ENCODE measurements at regions not wholly inside any gene's neighbourhood (a gene's known extent, or its start where the extent isn't known, plus 50 kb on each side); places are given as distances from the start of the nearest gene placed in this dataset.
"Not testable (repeated sequence)": the region's sequence is repeated elsewhere in the genome, so short reads cannot be mapped to it uniquely, and the experiment has no call there.

DNA sequence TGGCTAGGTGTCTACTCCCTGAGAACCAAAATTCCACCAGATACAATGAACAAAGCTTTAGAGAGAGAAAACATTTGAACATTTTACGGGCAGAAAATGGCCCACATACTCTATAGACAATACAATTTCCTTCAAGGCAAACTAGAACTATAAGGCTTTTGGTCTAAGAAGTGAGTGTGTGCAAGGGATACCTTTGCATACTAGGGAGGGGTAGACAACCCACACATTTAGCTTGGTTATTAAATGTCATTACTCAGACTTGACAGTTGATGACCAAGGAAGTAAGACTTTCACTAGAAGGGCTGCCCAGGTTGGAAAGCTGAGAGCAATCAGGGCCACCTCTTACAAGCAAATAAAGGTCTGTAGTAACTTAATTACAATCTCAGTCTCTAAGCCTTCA, 64.0 kb upstream of the PLEKHM1 start:
- H3K36me3 ChIP-seq (ENCODE audit: insufficient read depth, low read length); H2AFZ ChIP-seq (ENCODE audit: low read depth, low read length); H3K4me1 ChIP-seq (ENCODE audit: insufficient read depth, low read length); H3K4me3 ChIP-seq (ENCODE audit: low read length); H3K27me3 ChIP-seq (ENCODE audit: insufficient read depth, low read length); H3K9me3 ChIP-seq (ENCODE audit: low read length): not testable (repeated sequence)

- H3K36me3 ChIP-seq (ENCODE audit: insufficient read depth, low read length); H3K27me3 ChIP-seq (ENCODE audit: insufficient read depth, low read length); H2AFZ ChIP-seq (ENCODE audit: low read depth, low read length); H3K9me3 ChIP-seq (ENCODE audit: low read length); H3K4me1 ChIP-seq (ENCODE audit: insufficient read depth, low read length); H3K4me3 ChIP-seq (ENCODE audit: low read length): not testable (repeated sequence)
Observed at GRCh38 chr17:45558821-45559220, 68.3 kb upstream of the PLEKHM1 start.

DNA sequence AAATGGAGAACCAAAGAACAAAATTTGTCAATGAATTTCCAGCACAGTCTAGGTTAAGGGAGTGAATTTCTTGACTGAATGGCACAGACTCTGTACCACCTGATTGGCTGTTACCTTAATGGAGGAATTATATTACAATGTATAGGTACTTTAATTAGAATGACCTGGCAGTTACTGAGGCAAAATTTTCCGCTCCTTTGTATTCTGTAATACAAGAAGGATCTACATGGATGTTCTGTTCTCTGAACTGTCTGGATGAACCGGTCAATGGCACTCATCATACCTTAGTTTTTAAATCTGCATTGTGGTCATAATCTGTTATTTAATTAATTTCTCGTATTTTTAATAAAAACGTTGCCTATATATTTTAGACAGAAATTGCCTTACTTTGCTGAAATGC, 72.3 kb upstream of the PLEKHM1 start:
- not testable (repeated sequence) for H2AFZ ChIP-seq (ENCODE audit: low read depth, low read length); H3K4me3 ChIP-seq (ENCODE audit: low read length); H3K9me3 ChIP-seq (ENCODE audit: low read length); H3K36me3 ChIP-seq (ENCODE audit: insufficient read depth, low read length); H3K27me3 ChIP-seq (ENCODE audit: insufficient read depth, low read length); H3K4me1 ChIP-seq (ENCODE audit: insufficient read depth, low read length)

GRCh38 chr17:45563283-45563682, 72.8 kb upstream of the PLEKHM1 start:
- H2AFZ ChIP-seq (ENCODE audit: low read depth, low read length); H3K9me3 ChIP-seq (ENCODE audit: low read length); H3K4me1 ChIP-seq (ENCODE audit: insufficient read depth, low read length); H3K4me3 ChIP-seq (ENCODE audit: low read length); H3K36me3 ChIP-seq (ENCODE audit: insufficient read depth, low read length); H3K27me3 ChIP-seq (ENCODE audit: insufficient read depth, low read length): not testable (repeated sequence)

GRCh38 chr17:45568275-45568674, 77.8 kb upstream of the PLEKHM1 start:
- not testable (repeated sequence) for H3K36me3 ChIP-seq (ENCODE audit: insufficient read depth, low read length); H3K27me3 ChIP-seq (ENCODE audit: insufficient read depth, low read length); H3K4me3 ChIP-seq (ENCODE audit: low read length); H3K9me3 ChIP-seq (ENCODE audit: low read length); H3K4me1 ChIP-seq (ENCODE audit: insufficient read depth, low read length); H2AFZ ChIP-seq (ENCODE audit: low read depth, low read length)

- H3K4me1 ChIP-seq (ENCODE audit: insufficient read depth, low read length); H2AFZ ChIP-seq (ENCODE audit: low read depth, low read length); H3K4me3 ChIP-seq (ENCODE audit: low read length); H3K27me3 ChIP-seq (ENCODE audit: insufficient read depth, low read length); H3K9me3 ChIP-seq (ENCODE audit: low read length): not testable (repeated sequence)
- H3K36me3 ChIP-seq (ENCODE audit: insufficient read depth, low read length), result peaks cover 12% of the 10 kb centered on the region
Observed at GRCh38 chr17:45573326-45573725, 82.8 kb upstream of the PLEKHM1 start.

DNA sequence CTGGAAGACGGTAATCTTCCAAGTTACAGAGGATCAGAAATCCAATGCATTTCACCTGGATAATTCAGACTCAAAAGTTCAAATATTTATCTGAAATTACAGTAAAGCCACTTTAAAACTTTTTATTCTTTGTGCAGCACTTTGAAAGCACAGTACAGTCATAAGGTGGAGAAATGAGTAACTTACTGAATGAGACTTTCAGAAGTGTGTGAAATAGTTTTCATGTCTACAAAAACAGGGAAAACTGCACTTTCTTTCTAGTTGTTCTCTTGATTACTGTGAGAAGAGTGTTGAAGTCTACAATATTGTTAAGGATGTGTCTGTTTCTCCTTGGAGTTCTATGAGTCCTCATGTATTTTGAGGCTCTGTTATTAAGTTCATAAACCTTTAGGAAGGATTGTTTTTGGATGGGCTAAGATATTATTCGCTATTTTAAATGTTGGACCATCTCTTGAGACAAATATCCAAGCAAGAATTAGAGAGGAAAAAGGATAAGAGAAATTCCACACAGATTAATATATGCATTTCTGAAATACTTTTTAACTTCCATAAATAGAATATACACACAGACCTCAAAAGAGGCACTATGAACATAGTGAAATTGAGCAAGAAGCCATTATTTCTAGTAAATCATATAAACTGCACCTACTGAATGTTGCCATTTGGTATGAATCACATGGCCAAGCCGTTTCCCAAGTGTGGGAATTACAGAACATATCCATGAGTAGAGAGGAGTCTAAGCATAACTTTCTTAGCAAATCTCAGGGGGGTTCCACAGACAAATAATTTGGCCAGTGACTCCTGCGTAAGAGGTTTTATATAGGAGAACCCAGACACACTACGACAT, 83.6 kb upstream of the PLEKHM1 start:
- Histone ChIP-seq H3K4me1 (ENCODE audit: insufficient read depth, low read length) (no peaks in the 10 kb centered on the region), H3K36me3 (ENCODE audit: insufficient read depth, low read length) (peaks cover 12% of the 10 kb centered on the region), H3K27me3 (ENCODE audit: insufficient read depth, low read length) (no peaks in the 10 kb centered on the region), H2AFZ (ENCODE audit: low read depth, low read length) (no peak overlapping the region), H3K4me3 (ENCODE audit: low read length) (no peak overlapping the region), H3K9me3 (ENCODE audit: low read length) (no peaks in the 10 kb centered on the region)

DNA sequence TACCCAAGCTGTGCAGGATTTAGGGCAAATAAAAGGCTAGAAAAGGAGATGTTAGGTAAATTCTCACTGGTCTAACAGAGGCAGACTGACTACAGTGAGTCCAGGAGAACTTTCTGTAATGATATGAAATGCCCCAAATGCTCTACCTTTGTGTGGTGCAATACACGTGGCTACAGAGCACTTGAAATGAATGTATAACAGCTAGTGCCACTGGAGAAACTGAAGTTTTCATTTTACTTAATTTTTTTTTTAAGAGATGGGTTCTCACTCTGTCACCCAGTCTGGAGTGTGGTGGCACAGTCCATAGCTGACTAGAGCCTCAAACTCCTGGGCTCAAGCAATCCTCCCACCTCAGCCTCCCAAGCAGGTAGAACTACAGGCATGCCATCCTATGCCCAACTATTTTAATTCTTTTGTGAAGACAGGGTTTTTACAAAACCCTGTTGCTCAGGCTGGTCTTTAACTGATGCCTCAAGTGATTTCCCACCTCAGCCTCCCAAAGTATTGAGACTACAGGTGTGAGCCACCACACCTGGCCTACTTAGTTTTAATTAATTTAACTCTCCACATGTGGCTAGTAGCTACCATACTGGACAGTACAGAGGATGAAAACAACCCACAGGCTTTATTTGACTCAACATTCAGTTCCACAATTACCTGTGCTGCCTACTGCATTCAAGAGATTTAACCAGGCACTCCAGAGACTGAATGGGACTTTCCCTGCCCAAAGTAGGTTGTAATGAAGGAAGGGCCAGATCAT, 84.8 kb upstream of the PLEKHM1 start:
- no peaks in the 10 kb centered on the region for H3K9me3 ChIP-seq (ENCODE audit: low read length)
- H2AFZ ChIP-seq (ENCODE audit: low read depth, low read length), result no peak overlapping the region
- no peak overlapping the region for H3K4me3 ChIP-seq (ENCODE audit: low read length)
- H3K36me3 ChIP-seq (ENCODE audit: insufficient read depth, low read length), result peaks cover 15% of the 10 kb centered on the region
- no peaks in the 10 kb centered on the region for H3K27me3 ChIP-seq (ENCODE audit: insufficient read depth, low read length)
- no peaks in the 10 kb centered on the region for H3K4me1 ChIP-seq (ENCODE audit: insufficient read depth, low read length)

DNA sequence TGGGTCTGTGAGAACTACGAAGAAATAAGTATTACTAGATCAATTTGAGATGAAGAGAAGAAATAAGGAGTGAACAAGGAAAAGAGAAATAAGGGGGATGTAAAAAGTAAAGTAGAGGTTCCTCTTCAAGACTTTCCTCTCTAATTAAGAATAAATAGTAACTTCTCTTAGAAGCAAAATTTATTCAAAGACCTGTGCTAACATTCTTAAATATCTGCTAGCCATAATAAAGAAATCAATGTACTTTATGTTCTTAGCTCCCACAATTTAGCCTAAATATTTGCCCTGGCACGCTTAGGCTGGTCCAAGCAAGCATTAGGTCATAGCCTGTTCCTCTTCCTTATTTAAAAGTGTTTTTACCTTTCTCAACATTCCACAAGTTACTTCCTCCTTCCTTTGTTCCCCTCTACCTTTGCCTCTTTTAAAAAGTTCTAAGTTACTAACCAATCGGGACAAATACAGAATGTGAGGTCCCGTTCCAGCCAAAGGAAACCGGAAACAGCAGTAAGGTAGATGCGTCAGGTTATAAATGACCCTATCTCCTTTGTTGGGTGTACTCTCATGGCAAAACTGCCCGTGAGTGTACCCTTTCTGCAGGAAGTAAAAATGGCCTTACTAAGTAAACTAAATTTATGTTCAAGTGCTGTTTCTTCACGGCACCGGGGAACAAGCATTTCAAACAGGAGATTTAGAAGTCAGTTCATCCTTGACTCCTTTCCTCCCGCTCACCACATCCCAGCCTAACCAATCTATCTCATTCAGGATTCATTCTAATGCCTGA, 86.2 kb upstream of the PLEKHM1 start:
- not testable (repeated sequence) for H3K9me3 ChIP-seq (ENCODE audit: low read length); H3K27me3 ChIP-seq (ENCODE audit: insufficient read depth, low read length); H3K4me1 ChIP-seq (ENCODE audit: insufficient read depth, low read length); H3K4me3 ChIP-seq (ENCODE audit: low read length); H2AFZ ChIP-seq (ENCODE audit: low read depth, low read length)
- peaks cover 20% of the 10 kb centered on the region for H3K36me3 ChIP-seq (ENCODE audit: insufficient read depth, low read length)

DNA sequence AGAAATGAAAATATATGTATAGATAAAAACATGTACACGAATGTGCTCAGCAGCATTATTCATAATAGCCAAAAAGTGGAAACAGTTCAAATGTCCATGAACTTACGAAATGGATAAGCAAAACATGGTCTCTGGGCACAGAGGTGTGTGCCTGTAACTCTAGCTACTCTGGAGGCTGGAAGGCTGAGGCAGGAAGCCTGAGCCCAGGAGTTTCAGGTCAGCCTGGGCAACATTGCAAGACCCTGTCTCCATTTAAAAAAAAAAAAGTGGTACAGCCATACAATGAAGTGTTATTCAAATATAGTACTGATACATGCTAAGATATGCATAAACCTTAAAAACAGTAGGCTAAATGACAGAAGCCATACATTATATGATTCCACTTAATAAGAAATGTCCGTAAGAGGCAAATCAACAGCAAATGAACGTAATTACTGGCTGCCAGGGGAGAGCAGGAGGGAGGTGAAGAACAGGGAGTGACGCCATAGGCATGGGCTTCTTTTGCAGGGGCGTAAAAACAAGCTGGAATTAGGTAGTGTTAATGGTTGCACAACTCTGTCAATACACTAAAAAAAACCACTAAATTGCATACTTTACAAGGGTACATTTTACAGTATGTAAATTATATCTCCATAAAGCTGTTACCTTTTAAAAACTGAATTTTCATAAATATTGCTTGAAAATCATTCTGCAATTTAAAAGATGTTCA, 87.2 kb upstream of the PLEKHM1 start:
- no peak overlapping the region for H3K4me3 ChIP-seq (ENCODE audit: low read length)
- no peaks in the 10 kb centered on the region for H3K27me3 ChIP-seq (ENCODE audit: insufficient read depth, low read length)
- peaks cover 29% of the 10 kb centered on the region for H3K36me3 ChIP-seq (ENCODE audit: insufficient read depth, low read length)
- peaks cover under 1% of the 10 kb centered on the region for H3K4me1 ChIP-seq (ENCODE audit: insufficient read depth, low read length)
- H3K9me3 ChIP-seq (ENCODE audit: low read length), result no peaks in the 10 kb centered on the region
- H2AFZ ChIP-seq (ENCODE audit: low read depth, low read length), result no peak overlapping the region

DNA sequence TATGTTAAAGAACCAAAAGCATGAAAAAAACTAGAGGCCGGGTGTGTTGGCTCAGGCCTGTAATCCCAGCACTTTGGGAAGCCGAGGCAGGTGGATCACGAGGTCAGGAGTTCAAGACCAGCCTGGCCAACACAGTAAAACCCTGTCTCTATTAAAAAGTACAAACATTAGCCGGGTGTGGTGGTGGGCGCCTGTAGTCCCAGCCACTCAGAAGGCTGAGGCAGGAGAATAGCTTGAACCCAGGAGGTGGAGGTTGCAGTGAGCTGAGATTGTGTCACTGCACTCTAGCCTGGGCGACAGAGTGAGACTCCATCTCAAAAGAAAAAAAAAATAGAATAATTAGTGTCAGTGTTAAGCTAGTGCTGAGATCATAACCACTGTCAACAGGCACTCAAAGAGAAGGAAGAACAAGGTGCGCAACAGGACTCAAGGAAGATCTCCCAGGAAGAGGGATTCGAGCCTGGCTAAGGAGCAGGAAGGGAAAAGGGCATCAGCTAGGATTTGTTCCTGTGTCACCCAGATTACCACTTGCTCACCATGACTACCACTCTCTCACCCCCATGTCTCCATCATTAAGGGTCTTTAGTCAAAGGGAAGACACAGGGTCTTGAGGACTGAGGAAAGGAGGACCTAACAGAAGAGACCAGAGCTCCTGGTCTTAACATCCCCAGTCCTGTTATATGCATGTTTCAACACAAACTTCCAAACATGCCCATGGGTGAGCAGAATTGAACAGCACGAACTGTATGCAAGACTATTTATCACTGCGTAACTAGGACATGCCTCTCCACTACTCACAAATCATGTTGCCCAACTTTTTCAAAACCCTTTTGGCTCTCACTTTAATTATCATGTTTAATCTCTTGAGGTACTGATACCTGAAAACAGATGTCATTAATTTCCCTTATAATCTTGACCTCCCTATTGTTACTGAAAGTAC, 88.3 kb upstream of the PLEKHM1 start:
- Histone ChIP-seq H3K27me3 (ENCODE audit: insufficient read depth, low read length) (no peaks in the 10 kb centered on the region), H3K36me3 (ENCODE audit: insufficient read depth, low read length) (peaks cover 28% of the 10 kb centered on the region)

More for the DNA sequence above, 88.3 kb upstream of the PLEKHM1 start:
- H2AFZ ChIP-seq (ENCODE audit: low read depth, low read length), result no peak overlapping the region
- H3K4me3 ChIP-seq (ENCODE audit: low read length), result no peak overlapping the region
- H3K4me1 ChIP-seq (ENCODE audit: insufficient read depth, low read length), result peaks cover 10% of the 10 kb centered on the region
- H3K9me3 ChIP-seq (ENCODE audit: low read length), result no peaks in the 10 kb centered on the region
